ENCODE measurements at regions not wholly inside any gene's neighbourhood (a gene's known extent, or its start where the extent isn't known, plus 50 kb on each side); places are given as distances from the start of the nearest gene placed in this dataset.

DNA sequence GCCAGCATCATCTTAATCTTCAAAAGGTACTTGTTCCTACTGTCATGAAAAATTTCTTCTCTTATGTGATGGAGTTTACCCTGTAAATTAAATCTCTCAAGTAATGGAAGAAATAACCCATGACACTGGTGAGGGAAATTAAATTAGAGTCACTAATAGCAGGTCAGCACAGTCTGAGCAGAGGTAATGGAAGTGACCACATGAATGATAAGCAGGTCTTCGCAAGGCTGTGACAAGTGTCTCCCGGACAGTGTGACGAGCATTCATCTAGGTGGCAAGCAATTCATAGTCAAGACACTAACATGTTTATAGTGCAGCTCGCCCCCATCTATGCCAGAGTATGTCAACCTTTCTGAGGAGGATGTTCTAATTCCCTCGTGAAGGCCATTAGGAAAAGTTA is 249.2 kb downstream of the FRK start (continued):
- TF ChIP-seq, protein P1, sequence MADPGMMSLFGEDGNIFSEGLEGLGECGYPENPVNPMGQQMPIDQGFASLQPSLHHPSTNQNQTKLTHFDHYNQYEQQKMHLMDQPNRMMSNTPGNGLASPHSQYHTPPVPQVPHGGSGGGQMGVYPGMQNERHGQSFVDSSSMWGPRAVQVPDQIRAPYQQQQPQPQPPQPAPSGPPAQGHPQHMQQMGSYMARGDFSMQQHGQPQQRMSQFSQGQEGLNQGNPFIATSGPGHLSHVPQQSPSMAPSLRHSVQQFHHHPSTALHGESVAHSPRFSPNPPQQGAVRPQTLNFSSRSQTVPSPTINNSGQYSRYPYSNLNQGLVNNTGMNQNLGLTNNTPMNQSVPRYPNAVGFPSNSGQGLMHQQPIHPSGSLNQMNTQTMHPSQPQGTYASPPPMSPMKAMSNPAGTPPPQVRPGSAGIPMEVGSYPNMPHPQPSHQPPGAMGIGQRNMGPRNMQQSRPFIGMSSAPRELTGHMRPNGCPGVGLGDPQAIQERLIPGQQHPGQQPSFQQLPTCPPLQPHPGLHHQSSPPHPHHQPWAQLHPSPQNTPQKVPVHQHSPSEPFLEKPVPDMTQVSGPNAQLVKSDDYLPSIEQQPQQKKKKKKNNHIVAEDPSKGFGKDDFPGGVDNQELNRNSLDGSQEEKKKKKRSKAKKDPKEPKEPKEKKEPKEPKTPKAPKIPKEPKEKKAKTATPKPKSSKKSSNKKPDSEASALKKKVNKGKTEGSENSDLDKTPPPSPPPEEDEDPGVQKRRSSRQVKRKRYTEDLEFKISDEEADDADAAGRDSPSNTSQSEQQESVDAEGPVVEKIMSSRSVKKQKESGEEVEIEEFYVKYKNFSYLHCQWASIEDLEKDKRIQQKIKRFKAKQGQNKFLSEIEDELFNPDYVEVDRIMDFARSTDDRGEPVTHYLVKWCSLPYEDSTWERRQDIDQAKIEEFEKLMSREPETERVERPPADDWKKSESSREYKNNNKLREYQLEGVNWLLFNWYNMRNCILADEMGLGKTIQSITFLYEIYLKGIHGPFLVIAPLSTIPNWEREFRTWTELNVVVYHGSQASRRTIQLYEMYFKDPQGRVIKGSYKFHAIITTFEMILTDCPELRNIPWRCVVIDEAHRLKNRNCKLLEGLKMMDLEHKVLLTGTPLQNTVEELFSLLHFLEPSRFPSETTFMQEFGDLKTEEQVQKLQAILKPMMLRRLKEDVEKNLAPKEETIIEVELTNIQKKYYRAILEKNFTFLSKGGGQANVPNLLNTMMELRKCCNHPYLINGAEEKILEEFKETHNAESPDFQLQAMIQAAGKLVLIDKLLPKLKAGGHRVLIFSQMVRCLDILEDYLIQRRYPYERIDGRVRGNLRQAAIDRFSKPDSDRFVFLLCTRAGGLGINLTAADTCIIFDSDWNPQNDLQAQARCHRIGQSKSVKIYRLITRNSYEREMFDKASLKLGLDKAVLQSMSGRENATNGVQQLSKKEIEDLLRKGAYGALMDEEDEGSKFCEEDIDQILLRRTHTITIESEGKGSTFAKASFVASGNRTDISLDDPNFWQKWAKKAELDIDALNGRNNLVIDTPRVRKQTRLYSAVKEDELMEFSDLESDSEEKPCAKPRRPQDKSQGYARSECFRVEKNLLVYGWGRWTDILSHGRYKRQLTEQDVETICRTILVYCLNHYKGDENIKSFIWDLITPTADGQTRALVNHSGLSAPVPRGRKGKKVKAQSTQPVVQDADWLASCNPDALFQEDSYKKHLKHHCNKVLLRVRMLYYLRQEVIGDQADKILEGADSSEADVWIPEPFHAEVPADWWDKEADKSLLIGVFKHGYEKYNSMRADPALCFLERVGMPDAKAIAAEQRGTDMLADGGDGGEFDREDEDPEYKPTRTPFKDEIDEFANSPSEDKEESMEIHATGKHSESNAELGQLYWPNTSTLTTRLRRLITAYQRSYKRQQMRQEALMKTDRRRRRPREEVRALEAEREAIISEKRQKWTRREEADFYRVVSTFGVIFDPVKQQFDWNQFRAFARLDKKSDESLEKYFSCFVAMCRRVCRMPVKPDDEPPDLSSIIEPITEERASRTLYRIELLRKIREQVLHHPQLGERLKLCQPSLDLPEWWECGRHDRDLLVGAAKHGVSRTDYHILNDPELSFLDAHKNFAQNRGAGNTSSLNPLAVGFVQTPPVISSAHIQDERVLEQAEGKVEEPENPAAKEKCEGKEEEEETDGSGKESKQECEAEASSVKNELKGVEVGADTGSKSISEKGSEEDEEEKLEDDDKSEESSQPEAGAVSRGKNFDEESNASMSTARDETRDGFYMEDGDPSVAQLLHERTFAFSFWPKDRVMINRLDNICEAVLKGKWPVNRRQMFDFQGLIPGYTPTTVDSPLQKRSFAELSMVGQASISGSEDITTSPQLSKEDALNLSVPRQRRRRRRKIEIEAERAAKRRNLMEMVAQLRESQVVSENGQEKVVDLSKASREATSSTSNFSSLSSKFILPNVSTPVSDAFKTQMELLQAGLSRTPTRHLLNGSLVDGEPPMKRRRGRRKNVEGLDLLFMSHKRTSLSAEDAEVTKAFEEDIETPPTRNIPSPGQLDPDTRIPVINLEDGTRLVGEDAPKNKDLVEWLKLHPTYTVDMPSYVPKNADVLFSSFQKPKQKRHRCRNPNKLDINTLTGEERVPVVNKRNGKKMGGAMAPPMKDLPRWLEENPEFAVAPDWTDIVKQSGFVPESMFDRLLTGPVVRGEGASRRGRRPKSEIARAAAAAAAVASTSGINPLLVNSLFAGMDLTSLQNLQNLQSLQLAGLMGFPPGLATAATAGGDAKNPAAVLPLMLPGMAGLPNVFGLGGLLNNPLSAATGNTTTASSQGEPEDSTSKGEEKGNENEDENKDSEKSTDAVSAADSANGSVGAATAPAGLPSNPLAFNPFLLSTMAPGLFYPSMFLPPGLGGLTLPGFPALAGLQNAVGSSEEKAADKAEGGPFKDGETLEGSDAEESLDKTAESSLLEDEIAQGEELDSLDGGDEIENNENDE (IDR thresholded peaks at IDR 0.05; ENCODE audit: insufficient replicate concordance, low read length) = no peak
- TF ChIP-seq, protein P2, sequence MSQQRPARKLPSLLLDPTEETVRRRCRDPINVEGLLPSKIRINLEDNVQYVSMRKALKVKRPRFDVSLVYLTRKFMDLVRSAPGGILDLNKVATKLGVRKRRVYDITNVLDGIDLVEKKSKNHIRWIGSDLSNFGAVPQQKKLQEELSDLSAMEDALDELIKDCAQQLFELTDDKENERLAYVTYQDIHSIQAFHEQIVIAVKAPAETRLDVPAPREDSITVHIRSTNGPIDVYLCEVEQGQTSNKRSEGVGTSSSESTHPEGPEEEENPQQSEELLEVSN (IDR thresholded peaks at IDR 0.05) = no peak
- no peak for TF ChIP-seq POU5F1 (IDR thresholded peaks at IDR 0.05; ENCODE audit: low read depth, low read length)
